Central memory CD8-positive, alpha-beta T cell (primary cell): ENCODE measurements at regions not wholly inside any gene's neighbourhood (a gene's known extent, or its start where the extent isn't known, plus 50 kb on each side); places are given as distances from the start of the nearest gene placed in this dataset.

ENCODE experiments used
- ATAC-seq: fragments of 150-1000 bp; cut with Tn5 transposase; replicated peaks from 2 replicates; pipeline ENCODE4 v1.10.0; 2022; ENCODE audit warnings: mild to moderate bottlenecking, moderate FRiP score, moderate number of reproducible peaks; ENCODE audit not compliant: poor library complexity, severe bottlenecking; ENCODE audit errors: extremely low read depth
- DNase-seq, 2 donors: peaks; one replicate each; pipeline ENCODE4 v3.0.0; 2021; ENCODE audit warnings: low spot score in 2 of 2
- H3K27ac Mint-ChIP-seq: one replicate; pipeline ENCODE4 v1.8.0; 2022; ENCODE audit warnings: low read depth, mild to moderate bottlenecking, moderate library complexity, mixed read lengths
- H3K27me3 Mint-ChIP-seq: one replicate; pipeline ENCODE4 v1.8.0; 2022; ENCODE audit warnings: mixed read lengths
- H3K36me3 Mint-ChIP-seq: one replicate; pipeline ENCODE4 v1.8.0; 2022; ENCODE audit warnings: mild to moderate bottlenecking, moderate library complexity, mixed read lengths; ENCODE audit not compliant: insufficient read depth
- H3K4me1 Mint-ChIP-seq: one replicate; pipeline ENCODE4 v1.8.0; 2022; ENCODE audit warnings: mixed read lengths
- H3K4me3 Mint-ChIP-seq: one replicate; pipeline ENCODE4 v1.8.0; 2022; ENCODE audit warnings: mild to moderate bottlenecking, moderate library complexity, mixed read lengths
- H3K9me3 Mint-ChIP-seq: one replicate; pipeline ENCODE4 v1.8.0; 2022; ENCODE audit warnings: mixed read lengths

DNA sequence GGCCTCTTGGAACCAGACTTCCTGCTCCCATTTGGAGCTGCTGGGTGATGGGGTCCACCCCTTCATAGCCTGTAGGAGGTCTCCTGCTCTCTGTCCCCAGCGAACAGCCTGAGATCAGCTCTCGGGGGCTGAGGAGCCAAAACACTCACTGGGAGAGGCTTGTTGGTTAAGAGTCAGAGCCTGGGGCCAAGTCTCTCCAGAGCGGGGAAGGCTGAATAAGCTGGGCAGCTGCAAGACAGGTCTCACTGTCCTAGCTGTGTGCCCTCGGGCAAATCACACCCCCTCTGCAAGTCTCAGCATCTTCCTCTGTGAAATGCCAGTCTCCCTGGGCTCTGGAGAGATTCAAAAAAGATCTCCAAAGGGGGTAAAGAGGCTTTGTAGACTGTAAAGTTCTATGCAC lies 174.6 kb downstream of the WSCD1 start:
- ATAC-seq (no peak), DNase-seq (no peak)
- peaks cover 64% of the 10 kb centered on the region for H3K27me3 Mint-ChIP-seq
- H3K9me3 Mint-ChIP-seq = no peaks in the 10 kb centered on the region
- H3K4me1 Mint-ChIP-seq = no peaks in the 10 kb centered on the region
- no peak overlapping the region for H3K4me3 Mint-ChIP-seq
- H3K27ac Mint-ChIP-seq = no peak overlapping the region
- H3K36me3 Mint-ChIP-seq = no peaks in the 10 kb centered on the region

DNA sequence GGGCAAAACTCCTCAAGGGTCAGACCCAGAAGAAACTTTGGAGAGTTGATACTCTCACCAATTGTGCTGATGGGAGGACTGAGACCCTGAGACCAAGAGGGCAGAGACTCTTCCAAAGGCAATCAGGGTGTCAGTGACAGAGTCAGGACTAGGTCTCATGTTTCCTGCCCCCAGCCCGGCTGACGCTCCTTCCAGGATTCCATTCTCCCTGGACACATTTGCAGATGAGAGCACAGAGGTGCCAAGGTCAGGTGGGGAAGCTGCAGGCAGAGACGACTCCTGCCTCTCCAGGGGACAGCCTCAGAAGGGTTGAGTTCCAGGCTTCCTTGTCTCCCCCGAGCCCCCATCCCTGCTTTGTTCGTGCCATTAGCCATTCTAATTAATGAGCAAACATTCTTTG lies 174.1 kb downstream of the WSCD1 start:
- ATAC-seq (no peak), DNase-seq (no peak)
- no peak overlapping the region for H3K4me3 Mint-ChIP-seq
- peaks cover 64% of the 10 kb centered on the region for H3K27me3 Mint-ChIP-seq
- no peaks in the 10 kb centered on the region for H3K9me3 Mint-ChIP-seq
- no peak overlapping the region for H3K27ac Mint-ChIP-seq
- H3K36me3 Mint-ChIP-seq = no peaks in the 10 kb centered on the region
- no peaks in the 10 kb centered on the region for H3K4me1 Mint-ChIP-seq

DNA sequence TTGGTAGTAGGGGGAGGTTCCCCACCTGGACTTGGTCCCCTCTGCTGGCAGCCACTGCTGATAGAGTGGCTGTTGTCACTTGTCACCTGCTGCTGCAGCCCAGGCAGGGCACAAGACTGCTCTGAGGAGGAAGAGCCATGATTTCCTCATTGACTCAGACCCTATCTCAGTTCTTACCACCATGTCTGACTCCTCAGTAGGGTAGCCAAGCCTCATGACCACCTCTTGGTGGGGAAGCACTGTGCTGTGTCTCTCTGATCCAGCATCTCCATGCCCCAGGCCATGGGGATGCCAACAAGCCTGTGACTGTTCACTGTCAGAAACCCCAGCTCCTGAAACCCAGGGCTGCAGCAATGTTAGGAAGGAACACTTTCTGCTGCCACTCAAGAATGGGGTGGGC lies 173.0 kb downstream of the WSCD1 start:
- ATAC-seq = no peak
- Mint-ChIP-seq H3K27me3 (peaks cover 56% of the 10 kb centered on the region), H3K27ac (no peak overlapping the region)

DNA sequence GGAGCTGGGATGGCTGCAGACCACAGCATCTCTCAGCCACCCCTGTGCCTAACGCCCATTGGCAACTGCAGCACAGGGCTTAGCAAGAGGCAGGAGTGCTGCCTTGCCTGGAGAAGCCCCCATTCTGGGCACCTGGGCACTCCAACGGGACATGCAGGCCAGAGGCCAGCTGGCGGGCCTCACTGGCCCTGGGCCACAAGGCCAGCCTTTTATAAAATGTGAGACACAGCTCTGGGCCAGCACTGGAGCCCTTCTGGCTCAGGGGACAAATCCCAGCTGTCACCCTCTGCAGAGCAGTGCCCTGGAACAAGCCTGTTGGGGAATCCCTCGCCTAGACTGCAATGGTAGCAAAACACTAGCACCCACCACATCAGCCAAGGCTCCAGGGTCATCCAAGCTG lies 171.8 kb downstream of the WSCD1 start:
- Mint-ChIP-seq H3K27me3 (peaks cover 54% of the 10 kb centered on the region), H3K27ac (no peak overlapping the region), H3K4me3 (no peak overlapping the region), H3K36me3 (no peaks in the 10 kb centered on the region), H3K4me1 (no peaks in the 10 kb centered on the region), H3K9me3 (no peaks in the 10 kb centered on the region)
- no peak for DNase-seq
- no peak for ATAC-seq

More for the DNA sequence above, 173.0 kb downstream of the WSCD1 start:
- Mint-ChIP-seq H3K9me3 (no peaks in the 10 kb centered on the region), H3K36me3 (no peaks in the 10 kb centered on the region), H3K4me1 (no peaks in the 10 kb centered on the region), H3K4me3 (no peak overlapping the region)
- no peak for DNase-seq

DNA sequence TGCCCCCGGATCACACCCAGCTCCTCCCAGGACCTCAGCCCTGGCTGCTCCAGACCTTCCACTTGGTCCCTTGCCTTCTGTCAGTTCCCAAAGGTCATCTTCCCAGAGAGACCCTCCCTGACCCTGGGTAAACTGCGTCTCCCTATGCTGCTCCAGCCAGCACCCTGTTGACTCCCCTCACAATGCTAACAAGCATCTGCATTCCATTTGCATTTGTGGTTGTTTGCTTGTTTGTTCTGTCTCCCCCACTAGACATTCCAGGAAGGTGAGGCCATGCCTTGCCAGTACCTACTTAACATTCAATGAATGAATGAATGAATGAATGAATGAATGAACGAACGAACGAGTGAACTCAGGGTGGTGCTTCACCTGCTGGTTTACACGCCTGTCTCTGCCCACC lies 171.2 kb downstream of the WSCD1 start:
- Mint-ChIP-seq H3K27ac (no peak overlapping the region), H3K27me3 (peaks cover 58% of the 10 kb centered on the region), H3K9me3 (no peaks in the 10 kb centered on the region), H3K36me3 (no peaks in the 10 kb centered on the region), H3K4me3 (no peak overlapping the region), H3K4me1 (no peaks in the 10 kb centered on the region)
- ATAC-seq (no peak), DNase-seq (no peak)

DNA sequence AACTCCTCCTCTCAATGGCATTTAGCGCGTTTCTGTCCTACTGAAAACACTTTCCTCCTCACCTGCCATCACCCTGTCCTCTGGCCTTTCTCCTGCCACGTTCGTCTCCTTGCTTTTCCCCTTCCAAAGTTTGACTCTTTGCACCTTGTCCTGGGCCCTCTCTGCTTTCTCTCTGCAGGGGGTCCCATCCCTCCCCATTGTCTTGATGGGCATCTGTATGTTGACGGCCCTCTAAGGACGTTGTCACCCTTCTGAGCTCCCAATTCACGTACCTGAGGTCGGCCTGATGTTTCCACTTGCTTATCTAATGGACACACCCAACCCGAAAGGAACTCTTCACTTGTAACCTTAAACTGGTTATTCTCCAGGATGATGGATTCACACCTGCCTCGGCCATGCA lies 170.4 kb downstream of the WSCD1 start:
- H3K9me3 Mint-ChIP-seq = no peaks in the 10 kb centered on the region
- H3K27ac Mint-ChIP-seq = no peak overlapping the region
- H3K4me1 Mint-ChIP-seq = no peaks in the 10 kb centered on the region

DNA sequence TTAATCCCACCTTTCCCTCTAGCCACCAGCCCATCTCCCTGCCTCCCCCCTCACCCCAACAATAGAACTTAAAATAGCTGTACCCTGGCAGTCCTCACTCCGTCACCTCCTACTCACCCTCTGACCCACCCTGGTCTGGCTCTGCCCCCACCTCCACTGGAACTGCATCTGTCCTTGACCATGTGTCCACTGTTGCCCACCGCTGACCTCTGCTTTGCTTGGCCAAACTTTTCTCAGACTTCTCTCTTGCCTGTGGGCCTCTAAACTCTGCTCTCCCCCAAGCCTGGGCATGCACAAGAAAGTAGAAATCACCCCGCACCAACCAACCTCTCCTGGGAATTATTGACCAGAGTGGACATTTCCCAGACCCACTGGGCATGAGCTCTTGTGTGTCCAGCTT lies 169.8 kb downstream of the WSCD1 start:
- Mint-ChIP-seq H3K4me1 (no peaks in the 10 kb centered on the region), H3K36me3 (no peaks in the 10 kb centered on the region), H3K27ac (no peak overlapping the region), H3K27me3 (peaks cover 58% of the 10 kb centered on the region), H3K9me3 (no peaks in the 10 kb centered on the region), H3K4me3 (no peak overlapping the region)
- no peak for ATAC-seq
- DNase-seq = no peak

More for the DNA sequence above, 170.4 kb downstream of the WSCD1 start:
- Mint-ChIP-seq H3K27me3 (peaks cover 58% of the 10 kb centered on the region), H3K4me3 (no peak overlapping the region), H3K36me3 (no peaks in the 10 kb centered on the region)
- DNase-seq (no peak), ATAC-seq (no peak)

DNA sequence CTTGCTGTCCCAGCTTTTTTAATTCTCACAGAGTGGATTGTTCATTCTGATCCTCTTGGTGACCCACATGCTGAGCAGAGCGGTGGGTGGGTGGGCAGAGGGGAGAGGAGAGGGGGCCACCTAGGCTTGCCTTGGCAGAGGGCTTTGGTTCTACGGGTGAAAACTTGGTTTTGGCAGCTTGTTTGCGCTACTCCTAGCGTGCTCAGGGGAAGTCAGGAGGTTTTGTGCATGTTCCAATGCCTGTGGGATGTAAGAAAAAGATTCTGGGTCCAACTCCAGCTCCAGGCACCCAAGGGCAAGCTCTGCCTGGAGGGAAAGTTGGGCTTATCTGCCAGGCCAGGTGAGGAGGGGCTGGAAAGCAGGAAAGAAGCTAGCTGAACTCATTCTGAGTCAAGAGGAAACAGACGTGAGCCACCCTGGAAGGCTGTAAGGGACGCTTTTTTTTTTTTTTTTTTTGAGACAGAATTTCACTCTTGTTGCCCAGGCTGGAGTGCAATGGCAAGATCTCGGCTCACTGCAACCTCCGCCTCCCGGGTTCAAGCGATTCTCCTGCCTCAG lies 169.1 kb downstream of the WSCD1 start:
- Mint-ChIP-seq H3K27ac (no peak overlapping the region), H3K9me3 (no peaks in the 10 kb centered on the region), H3K27me3 (peaks cover 54% of the 10 kb centered on the region), H3K4me1 (no peaks in the 10 kb centered on the region), H3K4me3 (no peak overlapping the region), H3K36me3 (no peaks in the 10 kb centered on the region)
- DNase-seq (no peak), ATAC-seq (no peak)

DNA sequence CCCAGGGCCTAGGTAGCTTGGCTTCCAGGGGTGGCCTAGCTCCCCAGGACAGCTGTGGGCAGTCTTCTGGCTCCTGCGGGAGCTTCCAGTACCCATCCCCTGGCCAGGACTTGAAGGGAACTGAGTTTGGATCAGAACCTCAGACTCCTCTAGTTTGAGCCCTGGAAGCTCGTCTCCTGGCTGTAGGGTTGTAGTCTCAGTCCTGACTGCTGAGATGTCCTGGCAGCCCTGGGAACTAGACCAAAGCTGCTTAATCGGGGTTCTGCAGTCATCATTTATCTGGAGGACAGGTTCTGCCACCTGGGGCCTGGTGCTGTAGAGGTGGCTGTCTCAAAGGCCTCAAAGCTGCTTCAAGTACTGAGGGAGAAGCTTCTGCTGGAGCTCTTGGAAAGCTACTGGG lies 163.7 kb downstream of the WSCD1 start:
- Mint-ChIP-seq H3K4me1 (no peaks in the 10 kb centered on the region), H3K27me3 (peaks cover 10% of the 10 kb centered on the region), H3K4me3 (no peak overlapping the region), H3K36me3 (no peaks in the 10 kb centered on the region), H3K9me3 (no peaks in the 10 kb centered on the region), H3K27ac (no peak overlapping the region)
- ATAC-seq = no peak
- DNase-seq = no peak

DNA sequence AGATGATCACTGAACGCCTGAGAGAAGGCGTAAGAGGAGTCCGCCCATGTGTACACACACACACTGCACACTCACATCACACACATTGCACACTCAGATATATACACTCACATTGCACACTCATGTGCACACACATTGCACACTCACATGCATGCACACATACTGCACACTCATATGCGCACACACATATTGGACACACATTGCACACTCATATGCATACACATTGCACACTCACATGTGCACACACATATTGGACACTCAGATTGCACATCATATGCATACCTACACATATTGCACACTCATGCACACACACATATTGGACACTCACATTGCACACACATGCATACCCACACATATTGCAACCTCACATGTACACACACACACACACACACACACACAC lies 163.2 kb downstream of the WSCD1 start:
- no peak overlapping the region for H3K27ac Mint-ChIP-seq
- H3K9me3 Mint-ChIP-seq = no peaks in the 10 kb centered on the region
- ATAC-seq (no peak), DNase-seq (no peak)
- no peaks in the 10 kb centered on the region for H3K4me1 Mint-ChIP-seq
- H3K27me3 Mint-ChIP-seq = peaks cover 10% of the 10 kb centered on the region
- H3K36me3 Mint-ChIP-seq = no peaks in the 10 kb centered on the region
- no peak overlapping the region for H3K4me3 Mint-ChIP-seq

DNA sequence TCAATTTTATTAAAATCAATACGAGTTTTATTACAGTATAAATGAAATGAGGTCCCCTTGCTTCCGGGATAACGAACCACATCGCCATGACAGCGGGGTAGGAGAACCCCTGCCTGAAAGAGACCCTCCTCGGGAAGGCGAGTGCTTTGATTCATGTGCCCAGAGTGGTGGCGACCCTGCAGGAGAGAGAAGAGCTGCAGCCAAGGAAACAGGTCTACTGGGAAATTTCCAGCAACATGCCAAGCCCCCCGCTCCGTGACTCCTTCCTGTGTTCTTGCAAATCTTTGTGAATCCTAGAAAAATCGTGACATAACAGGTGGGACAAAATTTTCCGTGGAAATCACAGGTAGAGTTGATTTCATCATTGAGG lies 162.5 kb downstream of the WSCD1 start:
- H3K27me3 Mint-ChIP-seq = peaks cover 10% of the 10 kb centered on the region
- ATAC-seq (no peak), DNase-seq (no peak)
- no peak overlapping the region for H3K27ac Mint-ChIP-seq
- no peaks in the 10 kb centered on the region for H3K9me3 Mint-ChIP-seq
- no peak overlapping the region for H3K4me3 Mint-ChIP-seq
- H3K36me3 Mint-ChIP-seq = no peaks in the 10 kb centered on the region
- no peaks in the 10 kb centered on the region for H3K4me1 Mint-ChIP-seq

DNA sequence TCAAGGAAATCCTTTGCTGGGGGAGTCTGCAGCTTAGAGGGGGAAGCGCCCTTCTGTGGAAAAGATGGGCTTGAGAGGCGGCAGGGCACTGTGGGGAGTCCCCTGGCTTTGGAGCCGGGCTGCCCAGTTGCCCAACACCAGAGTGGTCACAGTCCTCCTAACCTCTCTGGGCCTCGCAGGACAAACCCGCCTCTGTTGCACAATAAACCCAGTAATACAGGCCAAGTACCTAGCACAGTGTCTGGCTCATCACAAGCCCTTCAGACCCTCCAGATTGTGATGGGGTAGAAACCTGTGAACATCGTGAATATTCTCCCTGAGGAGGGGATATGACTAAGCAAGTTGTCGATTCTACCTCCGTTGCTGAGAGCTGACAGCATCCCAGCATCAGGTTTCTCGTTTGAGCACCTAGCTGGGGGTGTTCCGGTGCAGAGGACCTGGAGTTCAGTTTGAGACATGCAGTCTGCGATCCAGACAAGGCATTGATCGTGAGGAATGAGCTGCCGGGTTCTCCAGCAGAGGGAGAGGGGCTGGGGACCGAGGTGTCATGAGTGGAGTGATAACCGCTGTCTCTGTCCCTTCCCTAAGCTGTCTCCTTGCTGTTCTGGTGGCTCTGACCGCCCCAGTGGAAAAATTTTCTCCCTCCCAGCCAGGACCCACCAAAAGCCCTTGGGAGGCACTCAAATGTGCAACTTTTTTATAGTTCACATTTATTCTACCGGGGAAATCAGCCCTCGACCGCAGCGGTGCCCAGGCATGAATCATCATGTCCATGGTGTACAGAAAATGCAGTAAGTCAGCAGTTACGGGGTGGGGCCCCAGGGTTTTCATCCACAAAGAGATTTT lies 161.9 kb downstream of the WSCD1 start:
- Mint-ChIP-seq H3K27me3 (peaks cover 5% of the 10 kb centered on the region), H3K4me3 (no peak overlapping the region), H3K36me3 (no peaks in the 10 kb centered on the region), H3K4me1 (no peaks in the 10 kb centered on the region), H3K9me3 (no peaks in the 10 kb centered on the region), H3K27ac (no peak overlapping the region)
- ATAC-seq (no peak), DNase-seq (no peak)

DNA sequence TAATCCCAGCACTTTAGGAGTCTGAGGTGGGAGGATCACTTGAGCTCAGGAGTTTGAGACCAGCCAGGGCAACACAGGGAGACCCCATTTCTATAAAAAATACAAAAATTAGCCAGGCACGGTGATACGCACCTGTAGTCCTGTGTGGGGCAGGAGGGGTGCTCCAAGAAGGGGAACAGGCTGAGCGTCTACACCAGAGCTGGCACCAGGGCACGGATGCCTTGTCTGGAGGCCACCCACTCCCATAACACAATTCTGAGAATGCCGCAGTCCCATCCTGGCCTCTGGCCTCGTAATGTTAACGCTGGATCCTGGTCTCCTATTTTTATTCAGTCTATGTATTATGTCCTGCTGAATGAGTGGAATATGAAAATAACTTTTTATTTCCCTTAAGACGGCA lies 161.3 kb downstream of the WSCD1 start:
- no peaks in the 10 kb centered on the region for H3K36me3 Mint-ChIP-seq
- H3K4me1 Mint-ChIP-seq = no peaks in the 10 kb centered on the region
- ATAC-seq = no peak

More for the DNA sequence above, 161.3 kb downstream of the WSCD1 start:
- no peak overlapping the region for H3K27ac Mint-ChIP-seq
- no peak for DNase-seq
- H3K9me3 Mint-ChIP-seq = no peaks in the 10 kb centered on the region
- H3K27me3 Mint-ChIP-seq = no peaks in the 10 kb centered on the region
- no peak overlapping the region for H3K4me3 Mint-ChIP-seq
